ENCODE measurements at regions not wholly inside any gene's neighbourhood (a gene's known extent, or its start where the extent isn't known, plus 50 kb on each side); places are given as distances from the start of the nearest gene placed in this dataset.
"Not testable (repeated sequence)": the region's sequence is repeated elsewhere in the genome, so short reads cannot be mapped to it uniquely, and the experiment has no call there.

DNA sequence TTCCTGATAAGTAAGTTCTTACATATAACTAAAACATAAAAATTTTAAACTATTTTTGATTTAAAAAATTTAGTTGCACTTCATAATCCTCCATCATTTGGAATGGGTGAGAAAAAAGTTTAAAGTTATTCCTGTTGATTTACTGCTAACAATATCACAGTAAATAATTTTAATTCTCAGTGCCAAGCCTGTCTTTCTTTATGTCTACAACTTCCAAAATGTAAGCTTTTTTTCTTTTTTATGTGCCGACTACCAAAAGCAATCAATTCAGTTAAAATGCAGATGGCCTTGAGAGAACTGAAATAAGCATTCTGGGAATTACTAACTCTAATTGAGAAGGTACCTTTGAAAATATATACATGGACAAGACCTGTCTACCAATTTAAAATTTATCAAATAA lies 1224.3 kb upstream of the B3GALT2 start:
- DNase-seq (ENCODE audit: low spot score) = no peak

- not testable (repeated sequence) for DNase-seq (ENCODE audit: low spot score)
These were observed 1220.8 kb upstream of the B3GALT2 start for GRCh38 chr1:194407238-194407637.

DNA sequence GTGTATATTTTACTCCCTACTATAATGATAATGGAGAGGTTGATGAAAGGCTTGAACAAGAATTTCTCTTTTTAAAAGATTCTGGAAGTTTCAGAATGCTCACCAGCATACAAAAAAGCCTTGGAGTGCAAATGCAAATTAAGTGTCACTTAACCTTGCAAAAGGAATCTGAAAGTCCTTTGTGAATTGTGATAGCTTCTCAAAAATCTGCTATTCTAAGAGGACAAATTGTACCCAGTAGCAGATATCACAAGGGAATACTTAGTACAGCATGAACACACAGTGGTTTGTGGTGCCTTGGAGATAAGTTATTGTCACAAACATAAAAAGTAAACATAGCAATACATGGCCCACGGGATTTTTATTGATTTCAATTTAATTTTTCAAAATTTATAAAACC lies 1208.3 kb upstream of the B3GALT2 start:
- no peak for DNase-seq (ENCODE audit: low spot score)

DNA sequence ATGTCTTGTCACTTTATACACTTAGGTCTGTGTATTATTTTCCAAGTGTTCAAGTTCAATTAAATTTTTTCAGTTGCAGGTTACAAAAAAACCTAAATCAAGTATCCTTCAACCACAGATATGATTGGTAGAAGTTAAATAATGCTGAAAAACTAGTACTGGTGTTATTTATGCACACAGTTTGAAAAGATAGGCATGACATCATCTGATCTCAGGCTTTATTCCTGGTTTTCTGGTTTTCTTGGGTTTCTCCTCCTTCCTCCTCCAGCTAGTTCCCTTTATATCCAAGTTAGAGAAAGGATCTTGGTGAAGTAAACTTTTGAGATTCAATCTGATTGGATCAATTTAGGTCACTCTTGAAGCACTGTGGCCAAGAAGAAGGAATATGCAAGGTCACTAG lies 1201.1 kb upstream of the B3GALT2 start:
- DNase-seq (ENCODE audit: low spot score) = no peak

DNA sequence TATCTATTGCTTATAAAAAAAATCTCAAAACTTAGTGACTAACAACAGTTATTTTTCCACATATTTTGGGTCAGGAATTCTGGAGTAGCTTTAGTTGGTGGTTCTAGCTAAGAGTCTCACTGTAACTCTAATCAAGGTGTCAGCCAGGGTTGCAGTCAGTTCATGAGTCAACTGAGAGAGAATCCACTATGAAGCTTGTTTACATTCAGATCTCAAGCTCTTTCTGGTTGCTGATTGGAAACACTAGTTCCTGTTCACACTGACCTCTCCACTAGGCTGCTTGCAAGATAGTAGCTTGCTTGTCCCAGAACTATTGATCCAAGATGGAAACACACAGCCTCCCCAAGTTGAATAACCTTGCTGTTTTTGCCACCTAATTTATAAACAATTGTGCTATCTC lies 1192.1 kb upstream of the B3GALT2 start:
- no peak for DNase-seq (ENCODE audit: low spot score)

DNA sequence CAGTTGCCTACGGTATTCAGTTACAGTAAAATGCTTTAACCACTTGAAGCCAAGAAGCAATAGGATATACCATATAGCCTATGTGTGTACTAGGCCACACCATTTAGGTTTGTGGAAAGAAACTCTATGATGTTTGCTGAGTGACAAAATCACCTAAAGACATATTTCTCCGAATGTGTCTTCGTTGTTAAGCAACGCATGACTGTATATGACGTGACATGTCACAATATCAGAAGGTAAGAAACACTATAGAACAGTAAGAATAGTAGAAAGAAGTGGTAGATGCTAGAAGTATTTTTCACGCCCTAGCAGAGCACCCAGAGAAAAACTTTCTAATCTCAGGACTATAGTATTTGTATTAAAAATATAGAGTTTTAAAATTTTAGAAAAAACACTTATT lies 1188.2 kb upstream of the B3GALT2 start:
- no peak for DNase-seq (ENCODE audit: low spot score)

DNA sequence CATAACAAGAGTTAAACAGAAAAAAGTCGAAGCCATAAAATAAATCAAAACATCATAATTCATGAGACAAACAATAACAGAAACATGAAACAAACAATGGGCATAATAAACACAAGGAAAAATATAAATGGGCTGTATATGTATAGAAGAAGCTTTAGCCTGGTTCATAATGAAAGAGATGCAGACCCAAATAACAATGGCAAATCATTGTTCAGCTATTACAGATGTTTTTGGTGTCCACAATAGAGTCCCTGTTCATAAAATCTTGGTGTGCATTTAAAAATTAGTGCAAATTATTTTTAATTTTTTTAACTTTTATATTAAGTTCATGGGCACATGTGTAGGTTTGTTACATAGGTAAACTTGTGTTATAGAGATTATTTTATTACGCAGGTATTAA lies 1185.9 kb upstream of the B3GALT2 start:
- no peak for DNase-seq (ENCODE audit: low spot score)

DNA sequence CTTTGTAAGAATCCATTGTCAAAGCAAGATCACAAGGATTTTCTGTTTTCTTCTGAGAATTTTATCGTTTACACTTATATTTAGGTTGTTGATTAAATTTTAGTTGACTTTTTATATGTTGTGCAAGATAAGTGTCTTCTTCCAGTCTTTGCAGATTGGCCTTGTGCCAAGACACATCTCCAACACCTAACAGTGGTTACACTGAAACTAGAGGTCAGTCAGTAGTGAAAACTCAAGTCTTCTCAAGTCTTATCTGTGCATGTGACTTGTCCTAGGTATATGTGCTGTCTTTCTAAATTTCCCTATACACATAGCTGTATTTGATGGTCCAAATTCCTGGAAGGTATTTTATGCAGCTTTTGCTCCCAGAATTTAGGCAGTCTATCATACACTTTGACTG lies 1183.2 kb upstream of the B3GALT2 start:
- no peak for DNase-seq (ENCODE audit: low spot score)

DNA sequence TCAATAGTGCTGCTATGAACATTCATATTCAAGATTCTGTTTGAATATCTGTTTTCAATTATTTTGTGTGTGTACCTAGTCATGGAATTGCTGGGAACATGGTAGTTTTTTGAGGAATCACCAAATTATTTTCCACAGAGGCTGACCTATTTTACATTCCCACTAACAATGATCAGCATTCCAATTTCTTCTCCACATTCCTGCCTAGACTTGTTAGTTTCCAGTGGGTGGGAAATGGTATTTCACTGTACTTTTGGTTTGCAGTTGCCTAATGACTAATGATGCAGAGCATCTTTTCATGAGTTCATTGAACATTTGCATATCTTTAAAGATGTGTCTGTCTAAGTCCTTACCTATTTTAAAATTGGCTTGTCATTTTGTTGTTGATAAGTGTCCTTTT lies 1182.6 kb upstream of the B3GALT2 start:
- DNase-seq (ENCODE audit: low spot score) = no peak

DNA sequence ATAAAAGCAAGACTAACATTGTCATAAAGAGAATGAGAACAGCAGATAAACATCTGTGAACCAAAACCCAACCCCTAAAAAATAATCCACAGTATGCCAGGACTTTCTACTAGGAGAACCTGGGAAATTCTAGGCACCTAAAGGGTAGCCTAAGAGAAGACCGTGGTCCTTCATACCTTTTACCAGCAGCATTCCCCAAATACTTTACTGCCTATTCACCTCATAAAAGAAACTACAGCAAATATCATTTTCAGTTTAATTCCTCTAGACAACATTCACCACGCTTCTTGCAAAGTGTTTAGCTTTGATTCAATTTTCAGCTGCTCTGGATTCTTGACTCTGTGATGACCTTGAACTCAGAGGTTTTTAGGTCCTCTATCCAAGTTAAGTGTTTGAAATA lies 1180.7 kb upstream of the B3GALT2 start:
- no peak for DNase-seq (ENCODE audit: low spot score)

DNA sequence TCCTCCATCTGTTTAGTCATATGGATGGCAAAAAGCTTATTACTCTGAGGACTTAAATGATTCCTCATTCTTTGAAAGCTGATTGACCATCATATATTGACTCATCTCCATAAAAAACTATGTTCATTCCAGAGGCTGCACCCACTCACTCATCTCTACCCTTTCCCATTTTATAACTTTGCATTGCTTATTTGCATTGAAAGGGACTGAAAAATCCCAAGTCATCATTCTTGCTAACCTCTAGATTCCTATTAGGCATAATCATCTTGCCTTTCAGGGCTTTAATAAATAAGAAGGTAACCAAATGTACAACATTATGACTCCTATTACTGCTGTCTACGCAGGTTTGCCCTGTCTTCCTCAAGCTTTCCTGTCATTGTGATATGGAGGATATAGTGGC lies 1180.3 kb upstream of the B3GALT2 start:
- no peak for DNase-seq (ENCODE audit: low spot score)

DNA sequence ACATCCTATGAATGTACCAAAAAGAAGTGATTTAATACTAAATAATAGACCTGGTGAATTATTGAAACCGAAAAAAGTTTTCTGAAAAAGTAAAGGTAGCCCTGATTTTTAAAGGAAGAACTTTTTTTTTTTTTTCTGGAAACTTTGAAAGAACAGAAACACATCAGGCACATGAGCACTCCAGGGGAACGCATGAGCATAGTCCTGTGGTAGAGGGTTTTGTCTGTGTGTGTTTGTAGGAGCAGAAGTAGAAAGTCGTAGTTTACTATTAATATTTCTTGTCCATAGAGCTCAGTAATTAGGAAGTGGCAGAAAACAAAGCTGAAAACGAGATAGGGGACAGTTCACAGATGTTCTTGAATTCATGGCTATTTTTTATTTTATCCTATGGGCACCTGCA lies 1175.9 kb upstream of the B3GALT2 start:
- DNase-seq (ENCODE audit: low spot score) = no peak

DNA sequence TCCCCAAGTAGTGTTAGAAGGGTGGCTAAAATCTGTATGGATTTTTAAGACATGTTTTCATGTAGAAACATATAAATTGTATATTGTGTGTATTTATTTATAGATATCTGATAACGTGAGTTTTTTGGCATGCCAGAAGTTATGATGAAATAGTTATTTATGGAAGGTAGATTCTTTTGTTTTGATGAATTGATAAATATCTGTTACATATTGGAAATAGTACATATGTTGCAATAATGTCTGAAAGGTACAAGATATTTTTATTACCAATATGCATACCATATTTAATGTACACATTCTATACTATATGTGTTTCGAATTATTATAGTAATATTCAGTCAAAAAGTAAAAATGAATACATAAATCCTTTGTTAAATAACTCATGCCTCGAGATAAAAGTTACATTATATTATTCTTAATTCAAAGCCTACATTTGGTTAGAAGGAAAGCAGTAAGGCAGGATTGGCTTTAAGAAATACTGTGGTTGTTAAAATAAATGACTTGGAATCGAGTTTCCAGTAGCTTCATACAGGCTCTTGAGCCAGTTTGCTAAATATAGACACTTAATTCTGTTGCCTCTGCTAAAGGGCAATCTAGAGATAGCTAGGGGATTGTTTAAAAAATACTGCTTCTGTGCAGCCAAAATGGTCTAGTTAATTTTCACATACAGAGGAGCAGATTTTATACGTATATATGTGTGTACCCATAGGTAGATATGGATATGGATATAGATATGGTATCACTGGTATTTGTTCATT lies 1175.1 kb upstream of the B3GALT2 start:
- no peak for DNase-seq (ENCODE audit: low spot score)

DNA sequence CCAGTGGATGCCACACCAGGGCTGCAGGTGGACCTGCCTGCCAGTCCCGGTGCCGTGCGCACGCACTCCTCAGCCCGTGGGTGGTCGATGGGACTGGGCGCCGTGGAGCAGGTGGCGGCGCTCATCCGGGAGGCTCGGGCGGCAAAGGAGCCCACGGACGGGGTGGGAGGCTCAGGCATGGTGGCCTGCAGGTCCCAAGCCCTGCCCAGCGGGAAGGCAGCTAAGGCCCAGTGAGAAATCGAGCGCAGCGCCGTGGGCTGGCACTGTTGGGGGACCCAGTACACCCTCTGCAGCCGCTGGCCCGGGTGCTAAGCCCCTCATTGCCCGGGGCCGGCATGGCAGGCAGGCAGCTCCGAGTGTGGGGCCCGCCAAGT lies 1171.8 kb upstream of the B3GALT2 start:
- no peak for DNase-seq (ENCODE audit: low spot score)

GRCh38 chr1:194357573-194358207 lies 1171.3 kb upstream of the B3GALT2 start:
- DNase-seq (ENCODE audit: low spot score) = not testable (repeated sequence)

- no peak for DNase-seq (ENCODE audit: low spot score)
These were observed 1169.2 kb upstream of the B3GALT2 start for GRCh38 chr1:194355488-194356106.

- DNase-seq (ENCODE audit: low spot score) = no peak
These were observed 1166.7 kb upstream of the B3GALT2 start for GRCh38 chr1:194353121-194353520.

DNA sequence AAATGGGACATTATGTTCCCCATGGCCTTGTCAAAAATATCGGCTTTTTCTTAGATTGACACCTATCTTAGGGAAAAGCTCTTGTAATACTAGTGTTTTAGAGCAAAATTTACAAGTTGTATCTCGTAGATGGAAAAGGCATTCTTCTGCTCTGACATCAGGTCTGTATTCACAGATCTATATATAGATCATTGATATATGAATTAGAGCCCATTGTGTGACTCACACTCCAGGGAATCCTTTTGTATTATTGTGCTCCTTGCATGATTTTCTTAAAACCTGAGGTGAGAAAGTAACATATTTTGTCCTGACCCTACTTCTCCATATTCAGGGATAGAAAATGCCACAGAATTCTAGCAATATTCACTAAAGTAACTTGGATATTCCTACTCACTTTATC lies 1160.8 kb upstream of the B3GALT2 start:
- DNase-seq (ENCODE audit: low spot score) = no peak

DNA sequence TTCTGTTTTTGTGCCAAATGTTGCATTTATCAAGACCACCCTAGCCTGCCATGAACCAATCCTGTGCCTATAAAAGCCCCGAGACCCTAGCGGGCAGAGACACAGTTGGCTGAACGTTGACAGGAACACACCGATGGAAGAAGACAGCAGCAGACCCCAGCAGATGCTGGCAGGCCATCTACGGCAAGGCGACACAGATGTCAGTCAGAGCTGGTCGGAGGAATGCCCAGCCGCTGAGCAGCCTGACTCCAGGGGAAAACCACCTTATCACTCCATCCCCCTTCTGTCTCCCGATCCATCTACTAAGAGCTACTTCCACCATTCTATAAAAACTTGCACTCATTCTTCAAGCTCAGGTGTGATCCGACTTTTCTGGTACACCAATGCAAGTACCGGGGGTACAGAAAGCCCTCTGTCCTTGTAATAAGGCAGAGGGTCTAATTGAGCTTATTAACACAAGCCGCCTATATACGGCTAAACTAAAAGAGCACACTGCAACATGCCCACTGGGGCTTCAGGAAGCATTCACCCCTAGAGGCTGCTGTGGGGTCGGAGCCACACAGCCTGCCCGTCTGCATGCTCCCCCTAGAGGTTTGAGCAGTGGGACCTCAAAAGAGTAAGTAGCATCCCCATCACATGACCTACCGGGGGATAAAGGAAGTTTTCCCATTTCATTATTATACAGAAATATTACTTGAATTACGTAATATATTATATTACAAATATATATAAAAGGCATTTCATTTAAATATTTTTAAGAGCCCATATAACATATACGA lies 1156.3 kb upstream of the B3GALT2 start:
- DNase-seq (ENCODE audit: low spot score) = no peak

DNA sequence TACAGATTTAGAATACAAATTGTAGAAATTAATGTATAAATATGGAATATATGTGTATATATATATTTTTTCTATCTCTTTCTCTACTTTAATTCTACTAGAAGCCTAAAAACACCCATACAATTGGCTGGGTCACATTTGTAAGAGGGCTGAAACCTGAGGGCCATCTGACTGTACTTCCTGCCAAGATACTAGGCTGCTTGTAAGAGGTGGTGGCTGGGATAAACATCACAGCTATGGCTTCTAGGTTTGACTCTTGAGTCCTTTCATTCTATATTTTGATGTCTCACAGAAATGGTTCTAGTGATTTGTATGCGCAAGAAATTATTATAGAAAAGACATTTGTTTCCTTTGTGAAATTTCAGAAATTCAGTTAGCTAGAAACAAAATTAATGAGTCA lies 1155.2 kb upstream of the B3GALT2 start:
- no peak for DNase-seq (ENCODE audit: low spot score)

DNA sequence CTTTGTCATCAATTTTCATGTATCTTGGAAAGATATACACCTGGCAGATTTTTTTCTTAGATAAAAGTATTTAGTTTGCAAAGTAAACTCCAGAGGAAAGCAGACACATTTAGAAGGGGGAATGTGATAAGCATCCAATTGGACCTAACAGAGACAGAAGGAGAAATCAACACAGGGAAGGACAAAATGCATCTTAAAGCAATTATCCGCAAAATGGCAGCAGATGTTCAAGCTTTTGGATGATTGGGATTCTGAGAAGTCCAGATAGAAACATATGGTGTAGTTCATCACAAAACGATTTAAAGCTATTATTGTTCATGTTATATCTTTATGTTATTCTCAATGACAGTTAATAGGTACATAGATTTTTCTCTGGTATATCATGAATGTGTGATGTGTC lies 1153.1 kb upstream of the B3GALT2 start:
- DNase-seq (ENCODE audit: low spot score) = no peak

DNA sequence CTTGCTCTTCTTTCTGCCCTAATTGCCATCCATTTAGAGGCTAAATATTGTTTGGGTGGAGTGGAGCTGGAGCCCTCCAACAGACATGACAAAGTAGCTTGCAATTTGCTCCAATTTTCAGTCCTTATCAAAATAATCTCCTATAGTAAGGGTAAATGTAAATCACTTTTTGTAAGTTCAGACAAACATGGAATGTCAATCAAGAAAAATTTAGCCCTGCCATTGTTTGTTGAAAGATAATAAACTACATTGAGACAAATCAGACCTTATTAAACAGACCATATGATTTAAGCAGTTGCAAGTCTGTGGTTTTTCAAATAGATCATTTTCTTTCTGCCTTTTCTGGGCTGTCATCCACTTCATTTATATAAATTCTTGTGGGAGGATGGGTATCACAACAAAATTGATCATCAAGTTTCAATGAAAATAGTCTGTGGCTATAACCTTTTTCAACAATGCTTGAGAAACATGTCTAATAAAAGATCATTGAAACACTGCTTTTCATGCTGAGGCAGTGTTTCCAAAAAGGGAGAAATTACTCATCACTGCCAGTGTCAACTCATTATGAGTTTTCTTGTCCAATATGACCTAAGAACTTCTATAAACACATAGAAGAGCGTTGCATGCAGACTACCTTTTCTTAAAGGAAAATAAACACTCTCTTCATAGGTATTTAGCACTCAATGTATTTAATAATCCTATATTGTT lies 1152.0 kb upstream of the B3GALT2 start:
- DNase-seq (ENCODE audit: low spot score) = no peak
